ENCODE measurements at regions not wholly inside any gene's neighbourhood (a gene's known extent, or its start where the extent isn't known, plus 50 kb on each side); places are given as distances from the start of the nearest gene placed in this dataset.

DNA sequence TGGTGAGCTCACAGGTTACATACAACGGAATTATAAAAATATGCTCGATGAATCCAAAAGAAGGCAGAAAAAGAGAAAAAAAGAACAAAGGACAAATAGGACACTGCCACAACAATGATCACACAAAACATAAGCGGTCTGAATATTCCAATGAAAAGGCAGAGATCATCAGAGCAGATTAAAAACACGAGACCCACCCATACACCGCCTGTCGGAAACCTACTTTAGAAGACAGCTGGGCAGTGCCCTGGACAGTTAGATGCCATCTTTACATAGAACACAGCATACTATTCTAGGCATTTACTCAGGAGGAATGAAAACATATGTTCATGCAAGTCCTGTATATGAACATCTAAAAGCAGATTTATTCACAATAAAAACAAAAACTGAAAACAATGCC, 204.1 kb downstream of the TTLL2 start:
- CTCF ChIA-PET (ENCODE audit: low intra/inter-chr PET ratio, low total read pairs), result no interaction called here
- BruUV-seq (replicated peaks), result no TSS peak
- intact Hi-C loops (cut with micrococcal nuclease; ENCODE audit: unreplicated experiment), result no loop called here

More for the DNA sequence above, 204.1 kb downstream of the TTLL2 start:
- FAIRE-seq, result no peak
- Histone ChIP-seq H2AFZ (ENCODE audit: low read length) (no peak overlapping the region), H3K4me3 (replicated peaks in 1 of 3; ENCODE audit: insufficient read depth in 1 of 3, low read depth in 2 of 3, low read length in 3 of 3) (no peak overlapping the region), H3K9ac (ENCODE audit: insufficient read depth, low read depth, low read length) (no peak overlapping the region), H3K27me3 (ENCODE audit: control insufficient read depth in 1 of 2, insufficient read depth in 2 of 2, low read length in 2 of 2) (peaks cover 0 to 35% of the 10 kb centered on the region in 2 experiments; a peak in 4 of 5 replicates), H3K36me3 (replicated peaks in 1 of 2; ENCODE audit: control insufficient read depth in 1 of 2, insufficient read depth in 2 of 2, low read length in 2 of 2) (no peaks in the 10 kb centered on the region), H3K9me3 (ENCODE audit: low read length) (no peaks in the 10 kb centered on the region), H3K27ac (ENCODE audit: extremely low read length, insufficient read depth, low read length) (no peak overlapping the region), H3K4me2 (ENCODE audit: low read depth, low read length) (no peak overlapping the region), H4K20me1 (ENCODE audit: insufficient read depth, low read length) (no peaks in the 10 kb centered on the region), H3K79me2 (ENCODE audit: insufficient read depth, low read length) (no peaks in the 10 kb centered on the region), H3K4me1 (ENCODE audit: insufficient read depth, low read length) (peaks cover 38% of the 10 kb centered on the region)
- TF ChIP-seq, protein P1, sequence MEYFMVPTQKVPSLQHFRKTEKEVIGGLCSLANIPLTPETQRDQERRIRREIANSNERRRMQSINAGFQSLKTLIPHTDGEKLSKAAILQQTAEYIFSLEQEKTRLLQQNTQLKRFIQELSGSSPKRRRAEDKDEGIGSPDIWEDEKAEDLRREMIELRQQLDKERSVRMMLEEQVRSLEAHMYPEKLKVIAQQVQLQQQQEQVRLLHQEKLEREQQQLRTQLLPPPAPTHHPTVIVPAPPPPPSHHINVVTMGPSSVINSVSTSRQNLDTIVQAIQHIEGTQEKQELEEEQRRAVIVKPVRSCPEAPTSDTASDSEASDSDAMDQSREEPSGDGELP (IDR thresholded peaks at IDR 0.05; ENCODE audit: borderline replicate concordance, low read depth), result no peak
- TF ChIP-seq SNAI1 (CRISPR knock-in tag; IDR thresholded peaks at IDR 0.05; ENCODE audit: borderline replicate concordance) (0 out of 2 replicates have a peak, but pooled peaks have one; percentile 57), ZBTB3 (CRISPR knock-in tag; IDR thresholded peaks at IDR 0.05; ENCODE audit: borderline replicate concordance, low read depth) (no peak), ZNF547 (CRISPR knock-in tag; IDR thresholded peaks at IDR 0.05) (no peak), ELF3 (CRISPR knock-in tag; IDR thresholded peaks at IDR 0.05) (no peak)
- TF ChIP-seq, protein P2, sequence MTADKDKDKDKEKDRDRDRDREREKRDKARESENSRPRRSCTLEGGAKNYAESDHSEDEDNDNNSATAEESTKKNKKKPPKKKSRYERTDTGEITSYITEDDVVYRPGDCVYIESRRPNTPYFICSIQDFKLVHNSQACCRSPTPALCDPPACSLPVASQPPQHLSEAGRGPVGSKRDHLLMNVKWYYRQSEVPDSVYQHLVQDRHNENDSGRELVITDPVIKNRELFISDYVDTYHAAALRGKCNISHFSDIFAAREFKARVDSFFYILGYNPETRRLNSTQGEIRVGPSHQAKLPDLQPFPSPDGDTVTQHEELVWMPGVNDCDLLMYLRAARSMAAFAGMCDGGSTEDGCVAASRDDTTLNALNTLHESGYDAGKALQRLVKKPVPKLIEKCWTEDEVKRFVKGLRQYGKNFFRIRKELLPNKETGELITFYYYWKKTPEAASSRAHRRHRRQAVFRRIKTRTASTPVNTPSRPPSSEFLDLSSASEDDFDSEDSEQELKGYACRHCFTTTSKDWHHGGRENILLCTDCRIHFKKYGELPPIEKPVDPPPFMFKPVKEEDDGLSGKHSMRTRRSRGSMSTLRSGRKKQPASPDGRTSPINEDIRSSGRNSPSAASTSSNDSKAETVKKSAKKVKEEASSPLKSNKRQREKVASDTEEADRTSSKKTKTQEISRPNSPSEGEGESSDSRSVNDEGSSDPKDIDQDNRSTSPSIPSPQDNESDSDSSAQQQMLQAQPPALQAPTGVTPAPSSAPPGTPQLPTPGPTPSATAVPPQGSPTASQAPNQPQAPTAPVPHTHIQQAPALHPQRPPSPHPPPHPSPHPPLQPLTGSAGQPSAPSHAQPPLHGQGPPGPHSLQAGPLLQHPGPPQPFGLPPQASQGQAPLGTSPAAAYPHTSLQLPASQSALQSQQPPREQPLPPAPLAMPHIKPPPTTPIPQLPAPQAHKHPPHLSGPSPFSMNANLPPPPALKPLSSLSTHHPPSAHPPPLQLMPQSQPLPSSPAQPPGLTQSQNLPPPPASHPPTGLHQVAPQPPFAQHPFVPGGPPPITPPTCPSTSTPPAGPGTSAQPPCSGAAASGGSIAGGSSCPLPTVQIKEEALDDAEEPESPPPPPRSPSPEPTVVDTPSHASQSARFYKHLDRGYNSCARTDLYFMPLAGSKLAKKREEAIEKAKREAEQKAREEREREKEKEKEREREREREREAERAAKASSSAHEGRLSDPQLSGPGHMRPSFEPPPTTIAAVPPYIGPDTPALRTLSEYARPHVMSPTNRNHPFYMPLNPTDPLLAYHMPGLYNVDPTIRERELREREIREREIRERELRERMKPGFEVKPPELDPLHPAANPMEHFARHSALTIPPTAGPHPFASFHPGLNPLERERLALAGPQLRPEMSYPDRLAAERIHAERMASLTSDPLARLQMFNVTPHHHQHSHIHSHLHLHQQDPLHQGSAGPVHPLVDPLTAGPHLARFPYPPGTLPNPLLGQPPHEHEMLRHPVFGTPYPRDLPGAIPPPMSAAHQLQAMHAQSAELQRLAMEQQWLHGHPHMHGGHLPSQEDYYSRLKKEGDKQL (CRISPR knock-in tag; IDR thresholded peaks at IDR 0.05; ENCODE audit: low read depth), result no peak
- TF ChIP-seq, protein P3, sequence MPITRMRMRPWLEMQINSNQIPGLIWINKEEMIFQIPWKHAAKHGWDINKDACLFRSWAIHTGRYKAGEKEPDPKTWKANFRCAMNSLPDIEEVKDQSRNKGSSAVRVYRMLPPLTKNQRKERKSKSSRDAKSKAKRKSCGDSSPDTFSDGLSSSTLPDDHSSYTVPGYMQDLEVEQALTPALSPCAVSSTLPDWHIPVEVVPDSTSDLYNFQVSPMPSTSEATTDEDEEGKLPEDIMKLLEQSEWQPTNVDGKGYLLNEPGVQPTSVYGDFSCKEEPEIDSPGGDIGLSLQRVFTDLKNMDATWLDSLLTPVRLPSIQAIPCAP (CRISPR knock-in tag; IDR thresholded peaks at IDR 0.05; ENCODE audit: low read depth), result no peak
- in situ Hi-C loops (cut with HindIII; ENCODE audit: extremely low pct_ligation_motif_present, low pct_unique_long_range_greater_than_20kb), result no loop called here
- 64% methylated on average over 6 of the region's 6 CpGs for WGBS (ENCODE audit: low lambda C conversion rate)
- no peak for DNase-seq (ENCODE audit: low spot score)
- no peak for ATAC-seq
- POLR2A ChIA-PET, result no interaction called here
